ENCODE measurements at regions not wholly inside any gene's neighbourhood (a gene's known extent, or its start where the extent isn't known, plus 50 kb on each side); places are given as distances from the start of the nearest gene placed in this dataset.
"Not testable (repeated sequence)": the region's sequence is repeated elsewhere in the genome, so short reads cannot be mapped to it uniquely, and the experiment has no call there.

DNA sequence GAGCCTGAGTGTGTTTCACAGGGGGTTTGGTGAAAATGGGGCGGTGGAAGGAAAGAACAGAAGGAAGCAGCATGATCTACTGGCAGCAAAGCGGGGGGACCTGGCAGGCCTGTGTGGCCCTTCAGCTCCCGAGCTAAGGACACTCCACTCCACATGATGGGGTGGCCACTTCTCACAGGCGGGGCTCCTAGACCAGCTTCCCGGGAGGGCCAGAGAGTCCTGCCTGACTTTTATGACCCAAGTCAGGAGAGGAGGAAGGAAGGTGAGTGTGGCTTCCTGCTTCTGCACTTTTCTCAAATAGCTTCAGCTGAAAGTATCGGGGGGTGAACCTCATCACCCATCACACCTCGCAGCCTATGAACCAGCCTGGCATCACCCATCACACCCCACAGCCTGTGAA, 117.5 kb upstream of the AFDN start:
- DNase-seq (ENCODE audit: low read depth, low spot score): no peak

DNA sequence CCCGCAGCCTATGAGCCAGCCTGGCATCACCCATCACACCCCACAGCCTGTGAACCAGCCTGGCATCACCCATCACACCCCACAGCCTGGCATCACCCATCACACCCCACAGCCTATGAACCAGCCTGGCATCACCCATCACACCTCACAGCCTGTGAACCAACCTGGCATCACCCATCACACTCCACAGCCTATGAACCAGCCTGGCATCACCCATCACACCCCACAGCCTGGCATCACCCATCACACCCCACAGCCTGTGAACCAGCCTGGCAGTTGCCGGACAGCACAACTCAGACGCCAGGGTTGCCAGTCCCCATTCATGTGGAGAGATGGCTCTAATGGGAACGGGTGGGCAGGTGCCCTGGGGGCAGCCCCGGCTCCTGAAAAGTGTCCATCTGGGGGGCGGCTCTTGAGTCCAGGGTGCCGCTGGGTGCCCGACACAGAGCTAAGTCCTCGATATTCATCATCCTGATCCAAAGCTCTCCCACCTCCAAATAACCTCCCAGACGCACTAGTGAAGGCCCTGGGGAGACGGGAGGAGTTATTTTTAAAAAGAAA, 116.9 kb upstream of the AFDN start:
- not testable (repeated sequence) for DNase-seq (ENCODE audit: low read depth, low spot score)

DNA sequence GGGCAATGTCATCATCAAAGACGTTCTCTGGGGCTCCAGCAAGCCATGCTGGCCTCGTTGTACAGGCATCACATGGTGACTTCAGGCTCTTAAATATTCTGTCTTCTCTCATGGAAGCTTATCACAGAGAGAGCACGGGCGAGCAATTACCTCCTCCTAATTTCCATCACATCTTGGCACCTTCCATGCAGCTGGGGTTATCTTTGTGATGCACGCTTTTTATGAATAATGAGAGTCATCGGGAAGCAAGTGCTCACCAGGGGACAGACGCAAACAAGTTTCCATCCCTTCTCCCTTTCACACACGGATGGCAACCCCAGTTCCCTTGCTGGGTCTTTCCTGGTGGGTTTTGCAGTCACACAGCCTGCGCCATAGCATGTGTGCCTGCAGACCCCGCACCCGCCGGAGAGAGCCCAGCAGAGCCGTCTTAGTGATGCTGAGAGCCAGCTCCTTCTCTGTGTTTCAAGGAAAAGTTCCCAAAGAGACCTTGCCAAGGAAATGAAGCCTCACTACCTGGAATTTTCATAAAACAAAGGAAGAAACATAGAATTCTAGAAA, 116.3 kb upstream of the AFDN start:
- no peak for DNase-seq (ENCODE audit: low read depth, low spot score)

GRCh38 chr6:167711211-167711610, 115.5 kb upstream of the AFDN start:
- DNase-seq (ENCODE audit: low read depth, low spot score): no peak

DNA sequence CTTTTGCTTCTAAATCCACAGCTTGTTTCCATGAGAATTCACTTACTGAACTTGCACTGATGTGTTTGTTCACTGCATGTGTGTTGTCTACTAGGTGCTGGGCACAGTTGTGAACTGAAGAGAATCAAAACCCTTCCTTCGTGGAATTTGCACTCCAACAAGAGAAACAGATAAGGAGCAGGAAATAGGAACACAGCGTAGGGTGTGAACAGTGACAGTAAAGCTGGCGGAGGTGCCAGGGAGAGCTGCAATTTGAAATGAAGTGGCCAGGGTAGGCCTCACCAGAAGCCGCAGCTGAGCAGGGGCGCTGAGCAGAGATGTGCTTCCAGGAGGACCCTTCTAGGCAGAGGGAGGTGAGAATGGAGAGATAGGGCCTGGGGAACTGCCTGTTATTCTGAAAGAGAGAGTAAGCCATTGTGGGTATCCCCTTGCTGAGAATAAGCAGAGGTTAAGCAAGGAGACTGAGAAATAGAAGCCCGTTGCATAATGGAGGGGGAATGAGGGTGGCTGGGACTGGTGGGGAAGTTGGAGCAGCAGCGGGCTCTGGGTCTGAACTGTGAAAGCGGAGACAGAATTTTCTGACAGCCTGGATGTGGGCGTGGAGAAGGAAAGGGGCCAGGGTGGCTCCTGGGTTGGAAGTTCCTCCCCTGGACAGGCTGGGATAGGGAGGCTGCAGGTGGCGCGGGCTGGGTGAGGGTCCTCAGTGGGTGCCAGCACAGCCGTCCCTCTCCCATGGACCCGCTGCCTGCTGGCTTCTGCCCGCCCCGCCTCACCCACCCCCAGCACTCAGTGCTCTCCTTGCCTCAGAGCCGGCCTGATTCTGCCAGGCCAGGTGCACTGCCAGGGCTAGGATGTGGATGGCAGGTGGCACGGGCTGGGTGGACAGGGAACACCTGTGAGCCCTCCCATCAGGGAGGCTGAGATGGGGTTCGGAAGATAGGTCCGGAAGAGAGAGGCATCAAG, 114.7 kb upstream of the AFDN start:
- no peak for DNase-seq (ENCODE audit: low read depth, low spot score)

DNA sequence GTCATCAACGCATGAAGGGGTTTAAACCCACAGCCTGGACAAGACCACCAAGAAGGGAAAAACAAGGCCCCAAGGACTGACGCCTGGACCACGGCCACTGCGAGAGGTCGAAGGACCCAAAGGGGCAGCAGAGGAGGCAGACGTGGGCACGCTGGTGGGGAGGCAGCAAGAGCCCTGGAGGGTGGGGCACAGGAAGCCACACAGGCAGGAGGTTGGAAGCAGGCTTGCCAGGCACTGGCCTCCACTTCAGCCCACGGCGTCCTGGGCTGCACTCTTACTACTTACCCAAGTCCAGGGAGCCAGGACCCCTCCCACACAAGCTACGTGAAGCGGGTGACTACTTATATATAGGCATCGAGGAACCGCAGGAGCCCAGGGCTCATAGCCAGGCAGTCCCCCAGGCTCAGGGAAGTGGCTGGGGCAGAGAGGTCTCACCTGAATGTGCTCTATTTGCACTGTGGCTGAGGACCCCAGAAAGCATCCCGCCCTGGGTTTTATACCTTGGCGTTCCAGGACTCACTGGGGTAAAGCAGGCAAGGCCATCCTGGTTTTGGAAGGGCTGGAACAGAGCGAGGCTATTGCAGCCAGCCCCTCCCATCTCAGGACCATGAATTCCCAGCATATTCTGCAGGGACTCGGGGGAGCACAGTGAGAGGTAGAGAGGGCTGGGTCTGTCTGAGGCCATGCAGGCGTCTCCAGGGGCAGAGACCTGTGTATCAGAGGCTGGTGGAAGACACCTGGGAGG, 113.8 kb upstream of the AFDN start:
- DNase-seq (ENCODE audit: low read depth, low spot score): no peak

GRCh38 chr6:167714152-167714551, 112.6 kb upstream of the AFDN start:
- DNase-seq (ENCODE audit: low read depth, low spot score): no peak

- no peak for DNase-seq (ENCODE audit: low read depth, low spot score)
Observed at GRCh38 chr6:167717455-167717854, 109.3 kb upstream of the AFDN start.

- no peak for DNase-seq (ENCODE audit: low read depth, low spot score)
Observed at GRCh38 chr6:167717867-167718266, 108.8 kb upstream of the AFDN start.

- DNase-seq (ENCODE audit: low read depth, low spot score): no peak
Observed at GRCh38 chr6:167719920-167720319, 106.8 kb upstream of the AFDN start.

DNA sequence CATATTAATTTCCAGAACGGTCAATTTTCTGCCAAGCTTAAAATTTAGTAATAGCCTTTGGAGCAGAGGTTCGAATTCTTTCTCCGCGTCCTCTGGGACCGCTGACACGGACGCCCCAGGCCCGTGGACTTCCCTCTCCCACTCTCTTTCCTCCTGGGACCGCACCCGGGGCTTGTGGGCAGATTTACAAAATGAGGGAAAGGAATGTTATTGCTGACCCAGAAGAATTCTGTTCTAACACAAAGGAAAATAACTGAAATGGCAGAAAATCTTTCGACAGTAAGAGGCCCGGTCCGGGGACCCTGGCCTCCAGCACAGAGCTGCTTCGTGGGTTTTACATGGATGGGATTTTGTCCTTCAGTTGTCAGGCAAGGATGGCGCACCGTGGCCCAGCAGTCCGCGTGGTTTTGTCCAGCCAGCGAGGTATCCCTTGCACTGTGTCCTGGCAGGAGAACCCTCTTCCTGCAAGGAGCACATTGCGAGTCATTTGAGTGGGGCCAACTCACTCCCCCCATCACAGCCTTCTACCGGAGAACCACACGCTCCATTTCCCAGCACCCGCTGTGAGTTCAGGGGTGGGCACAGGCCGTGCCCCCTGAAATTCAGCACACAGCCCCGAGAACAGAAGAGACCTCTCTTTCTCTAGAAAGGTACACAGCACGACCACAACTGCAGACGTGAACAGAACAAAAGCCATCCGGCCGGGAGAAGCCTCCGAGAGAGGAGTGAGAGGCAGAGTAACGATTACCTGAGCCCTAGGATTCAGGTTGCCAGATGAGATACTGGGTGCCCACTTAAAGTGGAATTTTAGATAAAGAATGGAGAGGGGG, 106.0 kb upstream of the AFDN start:
- DNase-seq (ENCODE audit: low read depth, low spot score): no peak

GRCh38 chr6:167721291-167721690, 105.4 kb upstream of the AFDN start:
- DNase-seq (ENCODE audit: low read depth, low spot score): no peak

- no peak for DNase-seq (ENCODE audit: low read depth, low spot score)
Observed at GRCh38 chr6:167722634-167723309, 103.9 kb upstream of the AFDN start.

DNA sequence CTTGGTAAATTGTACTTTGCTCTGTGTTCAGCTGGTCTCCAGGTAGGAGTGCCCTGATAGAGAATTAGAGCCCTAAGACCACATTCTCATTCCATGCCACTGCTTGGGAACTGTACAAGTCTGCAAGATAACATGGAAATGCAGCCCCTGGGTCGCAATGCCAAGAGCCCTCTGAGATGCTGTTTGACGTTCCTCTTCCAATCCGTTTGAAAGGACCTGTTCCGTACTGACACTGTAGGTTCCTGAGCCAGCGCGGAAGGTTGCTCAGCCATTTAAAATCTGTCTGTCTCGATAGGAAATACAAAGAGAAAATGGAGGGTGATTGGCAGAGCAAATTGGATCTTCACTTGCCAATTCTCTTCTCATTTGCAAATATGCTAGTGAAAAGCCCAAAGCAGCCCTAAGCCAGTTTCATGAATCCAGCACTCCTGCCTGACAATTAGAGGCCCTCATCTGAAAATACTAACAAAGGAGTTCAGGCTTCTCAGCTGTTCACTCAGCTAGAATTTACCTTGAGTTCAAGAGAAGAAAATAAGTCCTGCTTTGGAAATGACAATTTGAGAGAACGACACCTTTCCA, 100.6 kb upstream of the AFDN start:
- DNase-seq (ENCODE audit: low read depth, low spot score): no peak

- no peak for DNase-seq (ENCODE audit: low read depth, low spot score)
Observed at GRCh38 chr6:167730441-167730840, 96.3 kb upstream of the AFDN start.

DNA sequence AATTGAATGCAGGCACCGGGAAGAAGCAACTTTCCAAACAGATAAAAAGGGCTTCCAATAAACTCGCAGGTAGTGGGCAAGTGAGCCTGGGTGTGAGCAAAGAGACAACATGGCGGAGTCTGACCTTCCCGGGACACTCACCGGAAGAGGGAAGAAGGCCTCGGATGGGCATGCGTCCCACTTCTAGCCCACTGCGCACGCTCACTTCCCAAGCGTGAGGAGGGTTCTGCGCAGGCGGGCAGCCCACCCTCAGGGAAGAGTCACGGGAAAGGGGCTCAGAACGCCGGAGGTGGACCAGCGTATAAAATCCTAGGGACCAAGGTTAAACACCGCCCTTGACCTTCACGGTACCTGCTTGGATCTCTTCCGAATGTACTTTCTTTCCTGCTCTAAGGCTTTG, 95.5 kb upstream of the AFDN start:
- DNase-seq (ENCODE audit: low read depth, low spot score): no peak

DNA sequence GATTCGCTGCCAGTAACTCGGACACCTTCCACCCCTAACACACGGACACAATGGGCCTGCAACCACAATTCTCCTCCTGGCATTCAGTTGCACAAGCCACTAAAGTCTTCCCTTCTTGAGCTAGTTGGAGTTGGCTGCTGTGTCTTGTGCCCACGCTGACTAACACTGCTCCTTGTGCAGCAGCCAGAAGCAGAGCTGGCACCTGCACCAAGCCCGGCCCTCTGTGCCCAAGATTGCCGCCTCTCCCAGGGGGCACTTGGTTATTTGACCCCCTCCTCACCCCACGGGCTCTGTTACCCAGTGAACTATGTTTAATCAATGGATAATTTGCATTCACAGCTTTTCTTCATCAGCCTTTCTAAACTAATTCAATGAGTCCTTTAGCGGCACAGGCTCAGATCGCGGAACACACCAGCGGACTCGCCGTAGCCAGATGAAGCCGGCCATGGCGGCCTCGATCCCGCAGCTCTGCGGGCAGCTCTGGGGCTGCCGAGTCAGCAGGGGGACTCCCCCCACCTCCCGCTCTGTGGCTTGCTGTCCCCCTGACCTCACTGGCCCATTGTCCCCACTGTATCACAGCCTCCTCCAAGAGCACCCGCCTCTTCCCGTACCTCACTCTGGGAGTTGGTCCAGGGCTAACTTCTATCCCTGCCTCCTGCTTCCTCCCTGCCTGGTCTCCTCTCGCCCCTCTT, 94.8 kb upstream of the AFDN start:
- no peak for DNase-seq (ENCODE audit: low read depth, low spot score)

- no peak for DNase-seq (ENCODE audit: low read depth, low spot score)
Observed at GRCh38 chr6:167733740-167734661, 92.7 kb upstream of the AFDN start.

- DNase-seq (ENCODE audit: low read depth, low spot score): no peak
Observed at GRCh38 chr6:167734662-167735083, 92.0 kb upstream of the AFDN start.
